Brain microvascular endothelial cell (primary cell): ENCODE measurements at regions not wholly inside any gene's neighbourhood (a gene's known extent, or its start where the extent isn't known, plus 50 kb on each side); places are given as distances from the start of the nearest gene placed in this dataset.

Source experiments
- DNase-seq: peaks from one replicate; pipeline ENCODE4 v3.0.0-alpha.2; 2020
- H3K27ac ChIP-seq: fragments of 250-450 bp; sonication (Bioruptor Pico); 2 replicates; pipeline ENCODE4 v1.5.1; 2020; ENCODE audit warnings: mild to moderate bottlenecking, moderate library complexity
- H3K27me3 ChIP-seq: fragments of 250-450 bp; sonication (Bioruptor Pico); replicated peaks from 2 replicates; pipeline ENCODE4 v1.5.1; 2020; ENCODE audit warnings: mild to moderate bottlenecking
- H3K36me3 ChIP-seq: fragments of 250-450 bp; sonication (Bioruptor Pico); replicated peaks from 2 replicates; pipeline ENCODE4 v1.5.1; 2020; ENCODE audit warnings: mild to moderate bottlenecking
- H3K4me3 ChIP-seq: 2 replicates; pipeline ENCODE4 v1.5.1; 2011; ENCODE audit warnings: low read depth, mild to moderate bottlenecking, control low read depth, low read length, moderate library complexity
- in situ Hi-C: cut with HindIII; loops from 2 replicates; pipeline ENCODE4 v1.10.0; 2017; ENCODE audit warnings: low sequenced_read_pairs, low pct_ligation_motif_present
- TF ChIP-seq, protein P1 (sequence below): IDR thresholded peaks from 2 replicates; pipeline ENCODE4 v1.5.1; 2011; ENCODE audit warnings: low read depth, mild to moderate bottlenecking, moderate library complexity, low read length, control low read depth, inconsistent platforms; ENCODE audit errors: missing control alignments

DNA sequence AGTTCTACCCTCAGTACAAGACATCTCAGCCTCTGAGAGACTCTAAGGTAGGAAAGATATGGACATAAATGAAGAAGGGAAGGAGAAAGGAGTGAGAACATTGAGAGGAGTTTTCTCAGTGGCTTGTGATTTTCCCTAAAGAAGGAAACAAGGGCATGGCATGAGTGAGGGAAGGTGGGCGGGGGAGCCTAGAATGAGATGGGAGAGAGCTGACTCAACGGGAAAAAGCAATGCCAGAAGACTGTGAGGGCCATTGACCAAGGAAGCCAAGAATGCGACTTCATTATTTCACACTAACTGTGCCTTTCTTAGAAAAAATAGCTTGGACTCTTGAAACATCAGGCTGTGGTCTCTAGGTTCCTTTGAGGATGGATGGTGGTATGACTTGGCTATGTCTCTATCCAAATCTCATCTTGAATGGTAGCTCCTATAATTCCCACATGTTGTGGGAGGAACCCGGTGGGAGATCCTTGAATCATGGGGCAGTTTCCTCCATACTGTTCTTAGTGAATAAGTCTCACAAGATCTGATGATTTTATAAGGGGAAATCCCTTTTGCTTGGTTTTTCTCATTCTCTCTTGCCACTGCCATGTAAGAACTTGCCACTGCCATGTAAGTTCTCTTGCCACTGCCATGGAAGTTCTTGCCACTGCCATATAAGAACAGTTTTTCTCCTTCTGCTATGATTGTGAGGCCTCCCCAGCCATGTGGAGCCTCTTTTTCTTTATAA, 279.6 kb downstream of the NUAK1 start:
- Histone ChIP-seq H3K27ac (no peak overlapping the region), H3K36me3 (no peaks in the 10 kb centered on the region), H3K27me3 (no peaks in the 10 kb centered on the region), H3K4me3 (no peak overlapping the region)
- no peak for DNase-seq
- TF ChIP-seq, protein P1, sequence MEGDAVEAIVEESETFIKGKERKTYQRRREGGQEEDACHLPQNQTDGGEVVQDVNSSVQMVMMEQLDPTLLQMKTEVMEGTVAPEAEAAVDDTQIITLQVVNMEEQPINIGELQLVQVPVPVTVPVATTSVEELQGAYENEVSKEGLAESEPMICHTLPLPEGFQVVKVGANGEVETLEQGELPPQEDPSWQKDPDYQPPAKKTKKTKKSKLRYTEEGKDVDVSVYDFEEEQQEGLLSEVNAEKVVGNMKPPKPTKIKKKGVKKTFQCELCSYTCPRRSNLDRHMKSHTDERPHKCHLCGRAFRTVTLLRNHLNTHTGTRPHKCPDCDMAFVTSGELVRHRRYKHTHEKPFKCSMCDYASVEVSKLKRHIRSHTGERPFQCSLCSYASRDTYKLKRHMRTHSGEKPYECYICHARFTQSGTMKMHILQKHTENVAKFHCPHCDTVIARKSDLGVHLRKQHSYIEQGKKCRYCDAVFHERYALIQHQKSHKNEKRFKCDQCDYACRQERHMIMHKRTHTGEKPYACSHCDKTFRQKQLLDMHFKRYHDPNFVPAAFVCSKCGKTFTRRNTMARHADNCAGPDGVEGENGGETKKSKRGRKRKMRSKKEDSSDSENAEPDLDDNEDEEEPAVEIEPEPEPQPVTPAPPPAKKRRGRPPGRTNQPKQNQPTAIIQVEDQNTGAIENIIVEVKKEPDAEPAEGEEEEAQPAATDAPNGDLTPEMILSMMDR: no peak
- in situ Hi-C loops: no loop called here

DNA sequence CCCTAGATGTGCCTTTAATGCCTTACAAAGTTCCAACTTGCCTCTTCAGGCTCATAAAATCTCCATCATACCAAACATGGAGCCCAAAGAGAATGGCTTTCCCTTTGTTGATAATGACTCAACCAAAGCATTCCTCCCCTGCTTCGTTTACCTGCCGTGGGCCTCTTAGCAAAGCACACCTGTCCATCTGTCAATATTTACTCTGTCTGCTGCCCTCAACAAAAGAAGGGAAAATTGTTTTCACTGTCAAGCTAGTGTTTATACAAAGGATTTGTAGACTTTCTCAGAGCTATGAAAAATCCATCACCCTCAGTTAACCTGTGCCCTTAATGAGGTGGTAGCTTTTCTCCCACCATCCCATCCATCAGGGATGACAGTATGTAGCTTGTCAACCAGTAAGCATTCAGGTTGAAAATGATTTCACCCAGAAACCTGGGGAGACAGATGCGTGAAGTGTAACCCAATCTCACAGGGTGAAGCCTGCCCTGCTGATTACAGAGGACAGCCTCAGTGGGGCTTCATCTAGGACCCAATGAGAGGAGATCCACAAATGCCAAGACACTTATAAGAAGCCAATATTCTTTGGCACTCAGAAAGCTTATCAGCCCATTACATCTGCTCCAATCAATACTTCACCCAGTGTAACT, 278.1 kb downstream of the NUAK1 start:
- in situ Hi-C loops: no loop called here
- TF ChIP-seq, protein P1: no peak
- no peak overlapping the region for H3K4me3 ChIP-seq
- no peak for DNase-seq
- H3K27me3 ChIP-seq: no peaks in the 10 kb centered on the region
- H3K27ac ChIP-seq: no peak overlapping the region
- H3K36me3 ChIP-seq: no peaks in the 10 kb centered on the region

DNA sequence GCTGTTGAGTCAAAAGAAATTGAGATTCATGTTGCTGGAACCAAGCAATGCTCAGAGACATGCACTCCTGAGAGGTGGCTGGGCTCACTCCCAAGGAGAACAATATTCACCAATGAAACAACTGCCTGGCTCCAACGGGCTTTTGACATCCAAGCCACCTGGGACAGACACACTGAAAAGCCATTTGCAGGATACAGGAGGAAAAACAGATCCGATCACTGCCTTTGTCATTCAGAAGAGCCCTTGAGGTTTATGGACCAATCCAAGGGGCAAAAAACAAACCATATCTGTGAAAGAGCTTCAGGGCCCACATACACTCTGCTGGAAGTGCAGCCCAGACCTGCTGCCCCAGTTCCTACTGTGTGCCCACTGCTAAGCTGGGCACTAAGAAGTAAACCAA, 277.5 kb downstream of the NUAK1 start:
- TF ChIP-seq, protein P1: no peak
- Histone ChIP-seq H3K27ac (no peak overlapping the region), H3K36me3 (no peaks in the 10 kb centered on the region), H3K4me3 (no peak overlapping the region), H3K27me3 (no peaks in the 10 kb centered on the region)
- in situ Hi-C loops: no loop called here
- DNase-seq: no peak

DNA sequence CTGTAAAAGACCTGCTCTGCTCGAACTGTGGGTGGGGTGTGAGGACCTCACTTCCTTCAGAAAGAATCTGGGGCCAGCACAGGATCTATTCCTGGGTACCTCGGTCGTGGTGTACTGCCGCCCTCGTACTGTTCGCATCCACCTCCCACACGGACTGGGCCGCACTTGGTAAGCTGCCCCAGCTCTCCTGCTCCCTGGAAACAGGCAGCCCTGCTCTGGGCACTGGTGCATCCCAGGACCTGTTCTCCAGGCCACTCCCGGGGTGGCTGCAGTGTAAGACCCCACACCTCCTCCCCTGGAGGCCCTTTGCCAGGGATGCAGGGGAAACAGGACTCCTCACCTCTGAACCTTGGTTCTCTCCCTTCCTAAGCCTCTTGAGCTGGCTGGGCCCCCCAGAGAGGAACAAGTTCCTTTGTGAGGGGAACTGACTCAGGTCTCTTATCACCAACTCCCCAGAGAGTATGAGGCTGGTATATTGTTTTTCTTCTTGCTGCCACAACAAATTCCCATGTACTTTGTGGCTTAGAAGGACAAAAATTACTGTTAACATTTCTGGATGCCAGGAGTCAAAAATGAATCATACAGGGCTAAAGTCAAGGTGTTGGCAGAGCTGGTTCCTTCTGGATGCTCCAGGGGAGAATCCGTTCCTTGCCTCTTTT, 276.5 kb downstream of the NUAK1 start:
- DNase-seq: peak; percentile 22
- H3K36me3 ChIP-seq: no peaks in the 10 kb centered on the region
- in situ Hi-C loops: no loop called here
- H3K4me3 ChIP-seq: no peak overlapping the region
- no peaks in the 10 kb centered on the region for H3K27me3 ChIP-seq
- TF ChIP-seq, protein P1: no peak
- no peak overlapping the region for H3K27ac ChIP-seq

DNA sequence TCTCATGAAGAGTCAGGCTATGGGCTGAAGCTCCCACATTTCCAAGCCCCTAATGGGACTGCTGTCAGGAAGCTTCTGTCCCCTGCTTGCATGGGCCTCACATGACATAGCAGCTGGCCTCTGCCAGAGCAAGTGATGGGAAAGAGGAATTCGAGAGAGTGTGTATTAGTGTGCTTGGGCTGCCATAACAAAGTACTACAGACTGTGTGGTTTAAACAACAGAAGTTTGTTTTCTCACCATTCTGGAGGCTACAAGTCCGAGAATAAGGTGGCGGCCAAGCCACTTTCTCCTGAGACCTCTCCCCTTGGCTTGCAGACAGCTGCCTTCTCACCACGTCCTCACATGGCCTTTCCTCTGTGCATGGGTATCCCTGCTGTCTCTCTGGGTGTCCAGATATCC, 274.4 kb downstream of the NUAK1 start:
- TF ChIP-seq, protein P1: no peak
- H3K27me3 ChIP-seq: no peaks in the 10 kb centered on the region
- in situ Hi-C loops: no loop called here
- no peak overlapping the region for H3K27ac ChIP-seq
- DNase-seq: no peak
- no peak overlapping the region for H3K4me3 ChIP-seq
- H3K36me3 ChIP-seq: no peaks in the 10 kb centered on the region
